Fibroblast of skin of right biceps (primary cell): ENCODE measurements at regions not wholly inside any gene's neighbourhood (a gene's known extent, or its start where the extent isn't known, plus 50 kb on each side); places are given as distances from the start of the nearest gene placed in this dataset.
"Not testable (repeated sequence)": the region's sequence is repeated elsewhere in the genome, so short reads cannot be mapped to it uniquely, and the experiment has no call there.

Experiments
- DNase-seq: peaks from one replicate; pipeline ENCODE4 v3.0.0-alpha.2; 2013

DNA sequence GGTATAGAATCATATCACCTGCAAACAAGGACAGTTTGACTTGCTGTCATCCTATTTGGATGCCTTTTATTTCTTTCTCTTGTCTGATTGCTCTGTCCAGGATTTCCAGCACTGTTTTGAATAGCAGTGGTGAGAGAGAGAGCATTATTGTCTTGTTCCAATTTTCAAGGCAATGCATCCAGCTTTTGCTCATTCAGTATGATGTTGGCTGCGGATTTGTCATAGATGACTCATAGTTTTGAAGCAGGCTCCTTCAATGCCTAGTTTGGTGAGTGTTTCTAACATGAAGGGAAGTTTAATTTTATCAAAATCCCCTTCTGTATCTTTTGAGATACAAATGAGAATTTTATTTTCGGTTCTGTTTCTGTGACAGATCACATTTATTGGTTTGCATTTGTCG, 518.9 kb downstream of the PCDH11X start:
- not testable (repeated sequence) for DNase-seq

DNA sequence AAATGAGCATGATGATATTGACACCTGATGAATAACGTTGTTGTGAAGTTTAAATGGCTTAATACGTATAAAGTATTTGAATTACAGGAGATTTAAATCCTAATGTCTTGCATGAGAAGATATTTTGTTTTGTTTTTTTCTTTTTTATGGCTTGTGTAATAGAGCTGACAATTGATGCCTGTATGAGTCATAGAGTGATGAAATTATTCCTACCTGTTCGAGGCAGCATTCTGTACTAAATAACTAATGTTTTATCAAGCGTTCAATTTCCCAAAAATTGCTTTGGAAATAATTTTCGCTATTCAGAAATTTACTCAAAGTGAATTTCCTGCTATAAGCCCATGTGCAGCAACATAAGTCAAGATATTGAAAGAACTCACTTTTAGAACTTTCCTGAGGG, 554.0 kb downstream of the PCDH11X start:
- DNase-seq: not testable (repeated sequence)

DNA sequence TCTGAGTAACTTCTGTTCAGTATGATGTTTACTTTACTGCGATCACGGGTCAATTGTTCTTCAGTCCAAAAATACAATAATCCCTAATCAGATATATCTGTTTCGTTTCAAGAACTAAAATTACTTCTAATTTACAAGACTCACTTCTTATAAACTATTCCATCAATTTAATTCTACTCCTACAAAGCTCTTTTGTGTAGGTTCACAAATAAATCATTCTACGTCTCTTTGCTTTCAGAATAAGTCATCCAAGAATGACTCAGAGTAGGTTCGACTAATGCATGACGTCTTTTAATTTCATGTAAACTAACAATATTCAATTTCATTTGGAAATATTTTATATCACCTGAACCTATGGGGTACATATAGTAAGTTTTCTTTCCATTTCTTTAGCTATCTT, 571.9 kb downstream of the PCDH11X start:
- not testable (repeated sequence) for DNase-seq

DNA sequence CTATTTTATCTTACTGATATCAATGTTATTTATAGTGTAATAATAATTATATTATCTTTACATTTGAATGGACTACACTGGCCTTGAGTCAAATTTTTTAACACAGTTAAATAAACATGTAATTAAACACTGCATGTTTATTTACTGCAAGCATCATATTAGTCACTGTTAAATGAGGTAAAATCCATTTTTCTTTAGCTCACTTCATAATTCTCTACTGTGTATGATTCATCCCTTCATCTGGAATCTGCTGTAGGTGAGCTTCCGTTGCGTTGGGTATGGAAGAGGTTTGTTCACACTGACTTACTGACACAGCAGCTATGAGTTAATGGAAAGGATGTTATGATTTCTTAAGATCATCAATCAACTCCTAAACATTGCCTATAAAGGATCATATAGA, 572.3 kb downstream of the PCDH11X start:
- DNase-seq: no peak
